H9 (cell line): ENCODE measurements at regions not wholly inside any gene's neighbourhood (a gene's known extent, or its start where the extent isn't known, plus 50 kb on each side); places are given as distances from the start of the nearest gene placed in this dataset.

Source experiments
- DNase-seq: peaks from one replicate; pipeline ENCODE4 v3.0.0-alpha.2; 2017
- H2AFZ ChIP-seq: one replicate; pipeline ENCODE4 v1.6.1; 2013; ENCODE audit warnings: mild to moderate bottlenecking, low read length, control low read depth, moderate library complexity
- H2AK5ac ChIP-seq: 2 replicates; pipeline ENCODE4 v1.6.1; 2013; ENCODE audit warnings: low read length, control low read depth, mixed read lengths; ENCODE audit not compliant: insufficient read length
- H2BK120ac ChIP-seq: one replicate; pipeline ENCODE4 v1.6.1; 2013; ENCODE audit warnings: low read depth, mild to moderate bottlenecking, low read length, control low read depth, inconsistent platforms; ENCODE audit not compliant: poor library complexity, severe bottlenecking
- H2BK12ac ChIP-seq: 2 replicates; pipeline ENCODE4 v1.6.1; 2013; ENCODE audit warnings: low read length, control low read depth, mixed read lengths, low read depth; ENCODE audit not compliant: insufficient read length
- H2BK15ac ChIP-seq: 2 replicates; pipeline ENCODE4 v1.6.1; 2013; ENCODE audit warnings: low read depth, low read length, control low read depth
- H2BK20ac ChIP-seq: one replicate; pipeline ENCODE4 v1.6.1; 2013; ENCODE audit warnings: low read depth, mild to moderate bottlenecking, low read length, control low read depth, inconsistent platforms; ENCODE audit not compliant: poor library complexity, severe bottlenecking
- H2BK5ac ChIP-seq: 2 replicates; pipeline ENCODE4 v1.6.1; 2013; ENCODE audit warnings: low read length, control low read depth, mixed read lengths; ENCODE audit not compliant: insufficient read length
- H3K14ac ChIP-seq: 2 replicates; pipeline ENCODE4 v1.6.1; 2013; ENCODE audit warnings: low read length, control low read depth; ENCODE audit not compliant: insufficient read depth
- H3K18ac ChIP-seq: 2 replicates; pipeline ENCODE4 v1.6.1; 2013; ENCODE audit warnings: low read depth, mild to moderate bottlenecking, mixed read lengths, low read length, control low read depth; ENCODE audit not compliant: insufficient read length
- H3K23ac ChIP-seq: 2 replicates; pipeline ENCODE4 v1.6.1; 2013; ENCODE audit warnings: low read length, control low read depth, mixed read lengths, low read depth; ENCODE audit not compliant: insufficient read length
- H3K23me2 ChIP-seq: 2 replicates; pipeline ENCODE4 v1.6.1; 2013; ENCODE audit warnings: low read depth, mild to moderate bottlenecking, mixed read lengths, low read length, control low read depth; ENCODE audit not compliant: insufficient read length, poor library complexity, severe bottlenecking
- H3K27ac ChIP-seq: 2 replicates; pipeline ENCODE4 v1.5.1; 2013; ENCODE audit warnings: low read length, control low read depth, mixed read lengths, low read depth; ENCODE audit not compliant: insufficient read length
- H3K27me3 ChIP-seq: 2 replicates; pipeline ENCODE4 v1.6.1; 2013; ENCODE audit warnings: low read length, control low read depth, inconsistent platforms; ENCODE audit not compliant: insufficient read depth
- H3K4ac ChIP-seq: 2 replicates; pipeline ENCODE4 v1.6.1; 2013; ENCODE audit warnings: low read depth, mild to moderate bottlenecking, control low read depth, inconsistent platforms, low read length, moderate library complexity
- H3K4me1 ChIP-seq: 2 replicates; pipeline ENCODE4 v1.6.1; 2013; ENCODE audit warnings: low read length, control low read depth, inconsistent platforms; ENCODE audit not compliant: insufficient read depth
- H3K4me2 ChIP-seq: 2 replicates; pipeline ENCODE4 v1.6.1; 2013; ENCODE audit warnings: low read length, control low read depth, mixed read lengths; ENCODE audit not compliant: insufficient read length, insufficient read depth
- H3K56ac ChIP-seq: 2 replicates; pipeline ENCODE4 v1.6.1; 2013; ENCODE audit warnings: low read depth, mild to moderate bottlenecking, mixed read lengths, low read length, control low read depth; ENCODE audit not compliant: insufficient read length
- H3K79me1 ChIP-seq: 2 replicates; pipeline ENCODE4 v1.6.1; 2013; ENCODE audit warnings: low read depth, mild to moderate bottlenecking, moderate library complexity, low read length, control low read depth, inconsistent platforms; ENCODE audit not compliant: insufficient read depth, poor library complexity, severe bottlenecking
- H3K79me2 ChIP-seq: 2 replicates; pipeline ENCODE4 v1.6.1; 2013; ENCODE audit warnings: low read length, control low read depth, inconsistent platforms; ENCODE audit not compliant: insufficient read depth
- H3K9ac ChIP-seq: 2 replicates; pipeline ENCODE4 v1.6.1; 2013; ENCODE audit warnings: low read length, control low read depth, mixed read lengths; ENCODE audit not compliant: insufficient read length; ENCODE audit errors: extremely low read depth
- H3K9me3 ChIP-seq: one replicate; pipeline ENCODE4 v1.6.1; 2013; ENCODE audit warnings: low read depth, low read length, inconsistent platforms; ENCODE audit not compliant: control insufficient read depth
- H3T11ph ChIP-seq: one replicate; pipeline ENCODE4 v1.6.1; 2013; ENCODE audit warnings: mild to moderate bottlenecking, low read length, control low read depth, inconsistent platforms
- H4K20me1 ChIP-seq: one replicate; pipeline ENCODE4 v1.6.1; 2013; ENCODE audit not compliant: control insufficient read depth, insufficient read length, insufficient read depth
- H4K5ac ChIP-seq: 2 replicates; pipeline ENCODE4 v1.6.1; 2013; ENCODE audit warnings: low read depth, mild to moderate bottlenecking, mixed read lengths, low read length, control low read depth; ENCODE audit not compliant: insufficient read length
- H4K8ac ChIP-seq: replicated peaks from 2 replicates; pipeline ENCODE4 v1.6.1; 2013; ENCODE audit warnings: low read length, control low read depth, mixed read lengths, low read depth; ENCODE audit not compliant: insufficient read length
- H4K91ac ChIP-seq: 2 replicates; pipeline ENCODE4 v1.6.1; 2013; ENCODE audit warnings: low read depth, mild to moderate bottlenecking, moderate library complexity, mixed read lengths, low read length, control low read depth; ENCODE audit not compliant: insufficient read length
- H3K27ac Mint-ChIP-seq, 3 experiments: 2 replicates in 2 of 3; 3 replicates in 1 of 3; pipeline ENCODE4 v1.8.0; 2020 to 2021; ENCODE audit warnings: mixed read lengths in 3 of 3, mild to moderate bottlenecking in 1 of 3, moderate library complexity in 1 of 3
- H3K27me3 Mint-ChIP-seq: 2 replicates; pipeline ENCODE4 v1.8.0; 2021; ENCODE audit warnings: low read depth, mild to moderate bottlenecking, moderate library complexity, mixed read lengths
- H3K36me3 Mint-ChIP-seq, 3 experiments: 2 replicates in 2 of 3; 3 replicates in 1 of 3; pipeline ENCODE4 v1.8.0; 2020 to 2021; ENCODE audit warnings: low read depth in 3 of 3, mixed read lengths in 3 of 3; ENCODE audit not compliant: insufficient read depth in 1 of 3
- H3K4me1 Mint-ChIP-seq, 2 experiments: 2 replicates each; pipeline ENCODE4 v1.8.0; 2020; ENCODE audit warnings: mixed read lengths in 2 of 2
- H3K4me3 Mint-ChIP-seq, 2 experiments: 2 replicates in 1 of 2; 3 replicates in 1 of 2; pipeline ENCODE4 v1.8.0; 2020 to 2021; ENCODE audit warnings: mild to moderate bottlenecking in 2 of 2, mixed read lengths in 2 of 2, moderate library complexity in 1 of 2
- H3K9me3 Mint-ChIP-seq, 2 experiments: 2 replicates in 1 of 2; 3 replicates in 1 of 2; pipeline ENCODE4 v1.8.0; 2020; ENCODE audit warnings: mild to moderate bottlenecking in 2 of 2, mixed read lengths in 2 of 2, moderate library complexity in 1 of 2
- CTCF ChIP-seq: fragments of 200-600 bp; sonication (generic); conservative IDR thresholded peaks from 3 replicates; pipeline ENCODE4 v1.8.0; 2021; ENCODE audit warnings: antibody characterized with exemption, mild to moderate bottlenecking

DNA sequence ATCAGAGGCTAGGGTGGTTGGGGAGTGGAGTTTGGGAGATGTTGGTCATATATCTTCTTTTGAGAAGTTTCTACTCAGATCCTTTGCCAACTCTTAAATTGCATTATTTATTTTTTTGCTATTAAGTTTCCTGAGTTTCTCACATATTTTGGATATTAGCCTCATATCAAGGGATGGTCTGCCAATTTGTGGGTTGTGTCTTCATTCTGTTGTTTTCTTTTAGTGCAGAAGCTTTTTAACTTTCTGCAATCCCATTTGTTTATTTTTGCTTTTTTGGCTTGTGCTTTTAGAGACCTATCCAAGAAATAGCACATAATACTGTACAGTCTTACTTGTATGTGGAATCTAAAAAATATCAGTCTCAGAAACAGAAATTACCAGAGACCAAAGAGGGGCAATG is 509.2 kb upstream of the HS3ST1 start:
- Histone ChIP-seq H3K23me2 (no peaks in the 10 kb centered on the region), H4K5ac (no peak overlapping the region), H3K4ac (no peak overlapping the region), H3K4me1 (no peaks in the 10 kb centered on the region; the same call in 1 of the 2 replicates), H2BK15ac (no peak overlapping the region), H4K20me1 (no peaks in the 10 kb centered on the region), H3K56ac (no peak overlapping the region), H3K79me1 (no peaks in the 10 kb centered on the region), H3K27me3 (no peaks in the 10 kb centered on the region), H4K91ac (no peak overlapping the region), H3K23ac (no peak overlapping the region), H2AFZ (no peak overlapping the region), H3K79me2 (no peaks in the 10 kb centered on the region), H2AK5ac (no peak overlapping the region), H4K8ac (no peak overlapping the region), H2BK5ac (no peak overlapping the region), H3K9me3 (no peaks in the 10 kb centered on the region), H2BK12ac (no peak overlapping the region), H3K4me2 (no peak overlapping the region), H2BK120ac (no peak overlapping the region), H3K9ac (no peak overlapping the region), H2BK20ac (no peak overlapping the region), H3K18ac (no peak overlapping the region), H3T11ph (no peak overlapping the region), H3K27ac (no peak overlapping the region), H3K14ac (no peak overlapping the region)
- Mint-ChIP-seq H3K27ac (no peak overlapping the region), H3K4me1 (0 out of 4 replicates have a peak, but pooled peaks cover 2 to 3% of the 10 kb centered on the region in 2 experiments), H3K9me3 (peaks cover 4 to 8% of the 10 kb centered on the region in 2 experiments; a peak in 4 of 5 replicates), H3K36me3 (peaks cover 0 to 6% (median 0%) of the 10 kb centered on the region in 3 experiments; a peak in 2 of 7 replicates), H3K27me3 (no peaks in the 10 kb centered on the region), H3K4me3 (no peak overlapping the region)
- TF ChIP-seq CTCF: no peak
- DNase-seq: no peak
